Activated CD4-positive, CD25-positive, alpha-beta regulatory T cell treated with anti-CD3 and anti-CD28 coated beads, Interleukin-2, amount 50 U/mL, for 24 hours (primary cell): ENCODE measurements at regions not wholly inside any gene's neighbourhood (a gene's known extent, or its start where the extent isn't known, plus 50 kb on each side); places are given as distances from the start of the nearest gene placed in this dataset.
"Not testable (repeated sequence)": the region's sequence is repeated elsewhere in the genome, so short reads cannot be mapped to it uniquely, and the experiment has no call there.

Source experiments
- ATAC-seq, 2 donors: fragments of 150-1000 bp; cut with Tn5 transposase; one replicate each; pipeline ENCODE4 v1.10.0; 2021; ENCODE audit warnings: mild to moderate bottlenecking in 1 of 2, moderate library complexity in 1 of 2

DNA sequence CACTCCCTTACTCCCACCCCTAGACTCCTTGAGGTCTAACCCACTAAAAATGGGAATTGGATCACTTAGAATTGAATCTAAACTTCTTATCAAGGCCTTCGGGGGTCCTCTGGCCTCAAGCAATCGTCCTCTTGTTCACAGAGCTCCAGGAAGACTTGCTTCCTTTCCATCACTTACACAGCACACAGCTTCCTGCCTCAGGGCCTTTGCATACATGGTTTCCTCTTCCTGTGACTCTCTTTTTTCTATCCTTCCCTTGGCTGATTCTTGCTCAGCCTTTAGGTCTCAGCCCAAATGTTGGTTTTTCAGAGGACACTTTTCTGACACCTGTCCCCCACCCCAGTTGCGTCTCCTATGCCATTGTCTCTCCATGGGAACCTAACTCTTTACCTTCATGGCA is 50.0 kb upstream of the ALDH1B1 start:
- ATAC-seq = no peak

DNA sequence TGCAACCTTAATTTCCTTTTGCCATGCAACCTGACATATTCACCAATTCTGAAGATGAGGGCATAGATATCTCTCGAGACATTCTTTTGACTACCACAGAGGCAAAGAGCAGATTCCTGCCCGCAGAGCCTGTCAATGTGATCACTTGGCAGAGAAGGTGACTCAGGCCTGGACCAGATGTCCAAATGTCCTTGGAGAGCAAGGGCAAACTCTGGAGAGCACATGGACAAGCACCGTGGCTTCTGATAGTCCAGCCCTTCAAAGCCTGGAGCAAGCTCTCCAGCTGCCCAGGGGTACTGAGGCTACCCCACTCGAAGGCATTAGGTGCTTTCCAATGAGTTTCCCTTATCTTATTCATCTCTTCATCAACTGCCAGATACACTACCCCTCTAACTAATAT is 50.4 kb upstream of the ALDH1B1 start:
- no peak for ATAC-seq

DNA sequence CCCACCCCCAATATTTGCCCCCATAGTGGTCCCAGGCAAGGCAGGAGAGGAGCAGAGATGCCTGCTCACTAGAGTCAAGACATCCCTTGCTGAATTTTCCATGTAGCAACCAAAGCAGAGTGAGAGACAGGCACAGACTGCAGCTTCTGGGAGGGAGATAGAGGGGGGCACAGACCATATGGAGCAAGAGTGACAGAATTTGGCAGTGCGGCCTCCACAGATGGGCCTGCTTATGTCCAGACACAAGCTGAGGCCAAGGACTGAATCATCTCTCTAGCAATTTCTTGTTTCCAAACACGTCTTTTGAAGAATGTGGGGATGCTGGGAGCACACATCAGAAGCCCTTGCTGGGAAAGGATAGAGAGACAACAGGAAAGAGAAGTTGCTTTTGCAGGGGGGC is 53.0 kb upstream of the ALDH1B1 start:
- ATAC-seq = no peak

DNA sequence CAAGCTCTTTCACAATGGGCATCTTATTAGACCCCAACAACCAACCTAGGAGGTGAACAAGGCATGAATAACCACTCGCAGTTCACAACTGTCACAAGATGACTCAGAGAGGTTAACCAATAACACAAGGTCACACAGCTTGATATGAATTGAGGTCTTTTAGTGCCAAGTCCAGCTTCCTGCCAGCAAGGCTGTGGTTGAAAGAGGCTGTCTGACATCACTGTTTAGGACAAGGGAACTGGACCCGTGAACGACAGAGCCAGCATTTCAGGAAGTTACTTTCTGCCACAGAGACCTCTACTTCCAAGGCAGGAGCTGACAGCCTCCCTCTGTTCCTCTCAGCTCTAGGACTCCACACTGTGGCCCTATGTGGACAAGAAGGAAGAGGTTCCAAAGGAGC is 53.4 kb upstream of the ALDH1B1 start:
- no peak for ATAC-seq

DNA sequence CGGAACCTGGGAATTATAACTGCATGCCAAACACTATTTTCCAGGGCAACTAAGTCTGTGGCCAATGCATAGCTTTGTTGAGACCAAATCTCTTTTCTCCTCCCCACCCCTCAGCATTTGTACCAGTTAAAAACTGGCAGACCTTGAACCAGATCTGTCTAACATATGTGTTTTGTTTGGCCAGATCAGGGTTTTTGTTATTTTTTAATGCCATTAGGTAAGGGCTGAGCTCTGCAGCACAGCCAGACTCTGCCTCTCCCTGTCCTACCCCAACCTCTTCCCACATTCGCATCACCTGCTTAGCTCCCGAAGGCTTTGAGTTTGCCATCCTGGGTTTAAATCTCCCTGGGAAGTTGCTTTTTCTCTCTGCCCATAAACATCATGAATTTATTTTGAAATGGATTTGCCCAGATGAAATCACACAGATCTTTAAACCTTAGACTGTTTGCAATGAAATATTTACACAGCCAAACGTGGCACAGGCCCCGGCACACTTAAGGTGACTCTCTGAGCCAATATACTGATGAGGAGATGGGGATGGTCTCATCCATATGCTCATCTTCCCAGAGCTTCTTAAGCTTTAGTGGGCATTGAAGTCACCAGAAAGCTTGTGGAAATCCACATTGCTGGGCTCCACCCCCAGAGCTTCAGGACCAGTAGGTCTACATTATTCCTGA is 54.0 kb upstream of the ALDH1B1 start:
- no peak for ATAC-seq

DNA sequence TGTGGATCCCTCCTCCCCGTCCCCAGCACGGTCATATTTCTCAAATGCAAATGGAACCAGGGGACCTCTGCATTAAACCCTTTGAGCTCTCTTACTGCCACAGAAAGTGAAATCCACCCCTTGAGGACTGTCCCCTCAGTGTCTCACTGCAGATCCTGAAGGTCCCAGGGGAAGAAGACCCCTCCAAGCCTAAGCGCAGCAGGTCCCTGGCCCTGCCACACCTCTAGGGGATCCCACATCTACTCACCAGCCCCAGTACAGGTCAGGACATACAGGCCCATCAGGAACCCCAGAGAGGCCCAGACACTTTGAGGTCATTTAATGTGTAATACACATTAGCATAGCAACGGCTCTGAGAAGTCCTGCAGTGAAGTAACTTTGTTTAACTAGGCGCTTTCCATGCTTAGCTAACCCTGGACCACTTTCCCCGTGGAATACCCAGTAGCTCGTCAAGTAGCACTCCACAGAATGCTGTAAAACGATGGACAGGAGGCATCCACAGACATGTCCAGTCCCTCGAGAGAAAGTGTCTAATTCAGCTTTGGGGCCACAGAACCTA is 54.7 kb upstream of the ALDH1B1 start:
- no peak for ATAC-seq

DNA sequence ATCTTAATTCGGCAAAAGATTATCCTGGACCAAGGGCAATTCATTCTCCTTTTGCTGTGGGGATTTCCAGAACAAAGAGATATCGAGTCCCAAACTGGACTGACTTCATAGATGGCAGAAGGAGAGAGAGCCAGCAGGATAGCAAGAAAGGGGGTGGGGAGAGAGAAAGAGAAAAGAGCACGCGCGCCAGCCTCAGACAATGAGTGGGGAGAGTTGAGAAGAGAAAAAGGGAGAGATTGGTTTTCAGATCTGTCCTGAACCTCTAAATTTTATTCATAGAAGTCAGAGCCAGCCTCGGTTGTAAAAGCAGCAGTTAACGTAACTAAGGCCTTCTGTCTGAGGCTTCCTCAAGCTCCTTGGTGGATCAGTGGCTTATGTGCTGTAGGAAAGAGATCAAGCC is 55.3 kb upstream of the ALDH1B1 start:
- ATAC-seq = no peak

DNA sequence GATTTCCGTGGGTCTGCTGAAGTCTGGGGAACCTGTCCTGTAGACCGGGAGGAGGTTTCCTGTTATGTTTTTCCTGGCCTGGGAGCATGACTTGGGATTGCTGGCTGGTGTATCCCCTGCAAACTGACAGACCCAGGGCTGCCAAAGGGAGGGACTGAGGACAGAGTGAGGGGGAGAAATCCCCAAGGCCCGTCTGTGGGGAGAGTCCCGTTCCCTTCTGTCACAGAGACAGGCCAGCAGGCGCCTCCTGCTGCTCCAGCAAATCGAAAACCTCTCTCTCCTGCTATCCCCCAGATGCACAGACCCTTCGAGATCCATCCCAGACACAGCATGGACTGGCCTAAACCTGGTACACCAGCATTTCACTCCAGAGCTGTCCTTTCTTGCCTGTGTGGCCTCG is 56.2 kb upstream of the ALDH1B1 start:
- no peak for ATAC-seq

DNA sequence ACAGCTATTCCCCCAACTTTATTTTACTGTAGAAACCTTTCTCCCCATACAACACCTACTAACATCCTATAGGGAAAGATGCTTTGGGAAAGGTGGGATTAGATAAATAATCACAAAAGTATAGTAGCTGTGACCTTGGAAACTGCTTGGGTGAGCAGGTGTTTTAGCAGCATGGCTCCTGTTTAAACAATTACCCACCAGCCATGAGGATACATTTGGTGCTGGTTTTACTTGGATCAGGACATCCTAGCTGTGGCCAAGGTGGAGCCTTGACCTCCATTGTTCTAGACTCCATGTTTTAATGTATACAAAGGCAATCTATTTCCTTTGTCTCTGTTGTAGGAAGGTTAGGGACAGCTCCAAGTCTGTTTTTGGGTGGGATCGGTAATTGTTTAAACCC is 56.8 kb upstream of the ALDH1B1 start:
- ATAC-seq = no peak

DNA sequence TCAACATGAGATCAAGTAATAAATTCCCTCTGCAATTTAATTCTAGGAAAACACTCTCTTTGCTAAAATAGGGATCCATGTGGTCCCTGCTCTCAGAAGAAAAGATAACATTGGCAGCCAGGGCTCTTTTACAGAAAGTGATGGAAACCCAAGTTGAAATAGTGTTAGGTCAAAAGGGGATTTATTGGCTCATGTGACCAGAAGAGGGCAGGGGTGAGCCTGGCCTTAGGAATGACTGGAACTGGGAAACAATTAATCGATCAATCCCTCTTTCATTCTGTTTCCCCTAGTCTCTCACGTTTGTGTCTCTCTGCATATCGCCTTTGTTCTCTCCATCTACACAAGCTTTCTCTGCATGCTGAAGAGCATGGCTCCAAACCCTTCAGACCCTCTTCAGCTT is 58.3 kb upstream of the ALDH1B1 start:
- ATAC-seq = no peak

DNA sequence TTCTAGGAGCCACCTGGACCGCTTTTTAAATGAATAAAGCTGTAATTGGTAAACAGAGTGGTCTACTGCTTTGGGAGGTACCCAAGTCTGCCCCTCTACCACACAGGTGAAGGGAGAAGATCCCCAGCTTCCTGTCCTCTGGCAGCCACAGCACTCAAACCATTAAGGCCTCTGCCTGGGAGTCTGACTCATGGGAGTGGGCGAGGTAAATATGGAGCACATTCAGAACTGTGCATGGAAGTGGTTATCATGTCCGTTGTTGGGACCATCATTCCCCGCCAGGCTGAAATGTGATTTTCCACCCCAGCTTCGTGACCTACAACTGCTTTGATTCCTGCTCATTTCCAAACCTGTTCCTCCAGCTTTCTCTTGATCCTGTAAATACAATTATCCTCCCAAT is 59.5 kb upstream of the ALDH1B1 start:
- no peak for ATAC-seq

DNA sequence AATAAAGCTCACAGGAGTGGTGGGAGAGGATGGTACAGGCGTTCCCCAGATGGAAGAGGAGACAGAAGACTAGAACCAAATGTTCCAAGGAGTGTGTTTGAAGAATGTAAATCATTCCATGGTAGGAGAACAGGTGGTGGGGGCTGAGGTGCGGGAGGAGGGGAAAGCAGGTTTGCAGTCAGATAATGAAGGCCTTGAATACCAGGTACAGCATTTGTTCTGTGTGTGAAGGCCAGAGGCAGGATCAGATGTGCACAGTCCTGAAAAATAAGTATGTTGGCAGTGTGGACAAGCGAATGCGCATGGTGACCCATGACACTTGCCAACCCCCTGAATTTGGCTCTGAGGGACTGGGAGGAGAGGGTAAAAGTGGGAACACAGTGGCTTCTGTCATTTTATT is 59.9 kb upstream of the ALDH1B1 start:
- ATAC-seq = no peak

DNA sequence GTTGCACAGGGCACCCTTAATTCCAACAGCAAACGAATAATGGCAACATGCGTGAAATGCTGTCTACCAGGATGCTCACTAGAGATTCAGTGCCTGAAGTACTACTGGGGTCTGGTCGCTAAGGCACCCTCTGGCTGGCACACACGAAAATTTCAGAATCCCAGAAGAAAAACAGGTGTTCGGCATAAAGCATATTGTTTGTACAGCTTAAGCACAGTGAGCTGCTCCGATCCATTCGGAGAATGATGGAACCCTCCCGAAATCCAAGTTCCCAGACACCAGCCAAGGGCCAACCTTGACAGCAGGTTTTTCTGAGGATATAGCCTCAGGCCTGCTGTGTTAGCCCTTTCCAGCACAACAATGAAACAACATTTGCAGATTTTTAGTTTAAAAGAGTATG is 61.4 kb upstream of the ALDH1B1 start:
- no peak for ATAC-seq

DNA sequence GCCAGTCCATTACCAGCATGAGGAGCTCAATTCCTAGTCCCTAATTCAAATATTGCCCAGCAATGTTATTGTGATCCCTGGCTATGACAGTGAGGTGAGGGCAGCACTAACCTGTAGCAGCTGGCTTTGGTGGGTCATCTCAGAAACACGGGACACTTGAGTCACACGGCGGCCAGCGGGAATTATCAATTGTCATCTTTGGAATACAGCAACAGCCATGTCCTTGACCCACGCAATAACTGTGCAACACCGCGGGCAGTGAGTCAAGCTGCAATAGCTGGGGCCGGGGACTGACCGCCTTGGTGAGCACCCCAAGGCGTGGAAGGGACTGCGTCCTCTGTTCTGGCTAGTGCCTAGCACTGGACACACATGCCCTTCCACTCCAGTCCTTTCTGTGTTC is 62.5 kb upstream of the ALDH1B1 start:
- ATAC-seq = no peak

DNA sequence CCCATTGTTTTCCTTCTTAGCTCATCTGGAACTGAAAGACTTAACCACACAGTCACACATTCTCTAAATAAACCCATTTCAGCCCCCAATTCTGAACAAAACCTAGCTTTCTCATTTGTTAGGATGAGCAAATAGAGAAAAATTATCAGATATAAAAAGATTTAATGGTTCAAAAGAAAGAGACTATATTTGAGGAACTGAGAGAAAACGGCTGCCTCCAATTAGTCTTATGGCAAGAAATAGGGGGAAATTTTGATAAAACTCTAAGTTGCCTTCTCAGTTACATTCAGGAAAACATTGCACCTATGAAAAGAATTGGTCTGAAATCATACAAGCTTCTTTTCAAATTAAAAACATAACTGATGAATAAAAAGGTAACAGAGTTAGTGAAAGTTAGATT is 63.7 kb upstream of the ALDH1B1 start:
- no peak for ATAC-seq

DNA sequence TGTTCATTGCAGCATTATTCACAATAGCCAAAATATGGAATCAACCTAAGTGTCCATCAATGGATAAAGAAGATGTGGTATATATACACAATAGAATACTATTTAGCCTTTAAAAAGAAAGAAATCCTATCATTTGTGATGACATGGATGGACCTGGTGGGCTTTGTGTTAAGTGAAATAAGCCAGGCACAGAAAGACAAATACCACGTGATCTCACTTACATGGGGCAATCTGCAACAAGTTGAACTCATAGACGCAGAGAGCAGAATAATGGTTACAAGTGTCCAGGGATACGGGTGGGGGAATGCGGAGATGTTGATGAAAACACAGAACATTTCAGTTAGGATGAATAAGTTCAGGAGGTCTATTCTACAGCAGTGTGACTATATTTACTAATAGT is 66.4 kb upstream of the ALDH1B1 start:
- no peak for ATAC-seq

DNA sequence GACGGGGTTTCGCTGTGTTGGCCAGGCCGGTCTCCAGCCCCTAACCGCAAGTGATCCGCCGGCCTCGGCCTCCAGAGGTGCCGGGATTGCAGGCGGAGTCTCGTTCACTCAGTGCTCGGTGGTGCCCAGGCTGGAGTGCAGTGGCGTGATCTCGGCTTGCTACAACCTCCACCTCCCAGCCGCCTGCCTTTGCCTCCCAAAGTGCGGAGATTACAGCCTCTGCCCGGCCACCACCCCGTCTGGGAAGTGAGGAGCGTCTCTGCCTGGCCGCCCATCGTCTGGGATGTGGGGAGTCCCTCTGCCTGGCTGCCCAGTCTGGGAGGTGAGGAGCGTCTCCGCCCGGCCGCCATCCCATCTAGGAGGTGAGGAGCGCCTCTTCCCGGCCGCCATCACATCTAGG is 68.3 kb upstream of the ALDH1B1 start:
- ATAC-seq = not testable (repeated sequence)

DNA sequence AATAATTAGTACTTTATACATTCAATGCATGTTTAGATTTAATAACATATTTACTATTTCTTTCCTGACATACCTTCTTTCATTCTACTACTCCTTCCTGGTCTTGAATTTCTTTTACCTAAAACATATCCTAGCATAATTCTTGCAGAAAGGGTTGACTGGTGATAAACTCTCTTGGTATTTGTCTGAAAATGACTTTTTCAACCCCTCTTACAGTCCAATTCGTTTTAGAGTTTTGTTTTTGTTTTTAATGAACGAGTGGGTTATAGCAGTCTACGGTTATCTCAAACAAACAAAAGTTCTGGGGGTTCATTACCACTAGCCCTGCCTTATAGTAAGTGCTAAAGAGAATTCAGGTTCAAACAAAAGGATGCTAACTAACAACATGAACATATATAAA is 69.6 kb upstream of the ALDH1B1 start:
- ATAC-seq = no peak

DNA sequence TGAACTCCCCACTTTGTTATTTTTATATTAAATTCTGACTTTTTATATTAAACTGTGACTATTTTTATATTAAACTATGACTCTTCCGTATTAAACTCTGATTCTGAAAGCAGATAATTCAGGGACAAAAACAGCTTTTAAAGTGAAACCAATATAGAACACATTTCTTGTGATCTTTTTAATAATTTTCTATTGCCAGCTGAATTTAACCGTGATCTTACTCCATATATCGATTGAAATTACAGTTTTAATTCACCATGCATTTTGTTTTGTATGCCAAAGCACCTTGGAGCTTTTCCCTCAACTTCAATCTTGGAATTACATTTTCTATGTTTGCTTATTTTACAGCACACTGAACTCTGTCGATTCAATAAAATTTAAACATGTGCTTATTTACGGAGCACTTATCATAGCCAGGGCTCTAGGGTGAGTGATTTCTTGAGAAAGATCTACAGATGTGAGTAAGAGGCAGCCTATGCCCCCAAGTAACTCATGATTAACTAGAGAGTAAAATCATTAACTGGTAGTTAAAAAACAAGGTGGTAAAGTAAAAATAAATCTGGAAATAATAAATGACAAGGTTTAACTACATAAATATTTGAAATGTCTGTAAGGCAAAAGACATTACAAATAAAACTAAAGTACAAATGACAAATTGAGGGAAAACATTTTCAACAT is 72.9 kb upstream of the ALDH1B1 start:
- no peak for ATAC-seq

DNA sequence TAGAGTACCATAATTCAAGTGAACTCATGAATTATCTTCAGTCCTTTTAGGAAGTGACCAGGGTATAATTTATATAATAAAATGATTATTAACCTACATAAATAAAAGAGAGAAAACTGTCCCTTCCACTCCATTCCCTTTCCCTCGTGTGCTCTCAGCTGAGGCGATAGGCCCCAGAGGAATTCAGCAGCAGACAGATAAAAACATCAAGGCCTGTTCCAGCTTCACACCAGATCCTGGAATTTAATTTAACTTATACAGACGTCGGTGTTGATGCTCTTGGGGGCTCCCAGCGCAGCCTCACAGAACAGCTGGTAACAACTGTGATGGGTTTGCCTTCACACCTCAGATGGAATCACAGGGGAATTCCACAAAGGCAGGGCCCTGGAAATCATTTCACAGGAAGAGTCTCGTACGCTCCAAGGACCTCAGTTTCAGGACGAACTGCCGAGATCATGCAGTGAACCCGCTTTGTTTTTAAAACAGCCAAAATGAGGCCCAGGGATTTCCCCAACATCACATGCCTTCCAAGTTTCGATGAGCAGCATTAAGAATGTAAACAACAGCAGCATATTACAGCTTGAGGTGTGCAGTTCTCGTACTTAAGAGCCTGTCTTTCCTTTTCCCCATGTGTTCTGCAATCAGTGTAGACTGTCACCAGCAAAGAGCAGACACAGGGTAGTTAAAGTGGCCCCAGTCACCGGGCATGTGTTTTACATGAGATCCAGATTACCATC is 73.6 kb upstream of the ALDH1B1 start:
- peak; percentile 28 to 60 for ATAC-seq

DNA sequence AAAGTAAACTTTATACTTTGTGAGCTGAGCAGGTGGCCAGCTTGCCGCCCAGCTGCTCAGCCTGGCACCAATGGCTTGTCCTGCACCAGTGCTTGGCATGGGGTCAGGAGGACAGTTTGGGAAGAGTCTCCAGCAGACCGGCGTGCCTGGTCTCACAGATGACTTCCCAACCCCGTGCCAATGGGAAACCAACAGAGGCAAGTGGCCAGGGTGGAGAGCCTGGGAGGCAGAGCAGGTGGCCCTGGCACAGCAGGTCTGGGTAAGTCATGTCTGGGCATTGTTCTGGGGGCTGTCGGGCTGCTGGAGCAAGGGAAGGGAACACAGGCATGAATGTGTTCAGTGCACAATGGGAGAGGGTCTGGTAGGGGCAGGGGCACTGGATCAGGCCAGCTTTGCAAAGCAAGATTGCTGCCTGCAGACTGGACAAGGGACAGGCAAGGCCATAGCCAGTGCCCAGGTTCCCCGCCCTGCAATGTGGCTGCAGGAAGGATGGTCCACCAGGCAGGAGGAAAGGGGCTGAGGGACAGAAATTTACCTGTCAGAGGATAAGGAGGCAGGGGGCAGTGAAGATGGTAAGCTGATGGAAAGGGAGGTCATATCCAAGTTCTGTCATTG is 76.2 kb upstream of the ALDH1B1 start:
- ATAC-seq = no peak

DNA sequence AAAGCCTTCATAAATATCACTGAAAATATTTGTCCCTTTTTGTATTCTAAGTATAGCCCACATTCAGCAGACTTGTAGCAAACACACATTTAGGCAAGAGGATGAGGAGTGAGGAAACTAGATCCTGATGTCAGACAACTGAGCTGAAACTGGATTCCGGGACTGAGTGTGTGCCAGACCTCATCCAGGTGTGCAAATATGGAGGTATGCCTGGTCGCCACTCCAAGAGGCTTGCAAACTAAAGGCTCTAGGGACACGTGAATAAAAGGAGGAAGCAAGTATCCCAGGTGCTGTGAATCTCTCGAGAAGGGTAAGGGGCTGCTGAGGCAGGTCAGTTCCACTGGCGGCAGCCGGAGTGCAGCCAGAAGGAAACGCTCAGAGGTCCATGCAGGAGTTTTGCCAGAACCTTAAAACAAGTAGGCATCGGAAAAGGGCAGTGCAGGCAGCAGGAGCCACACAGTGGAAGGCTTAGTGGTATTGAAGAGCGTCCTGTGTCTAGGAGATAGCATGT is 77.4 kb upstream of the ALDH1B1 start:
- ATAC-seq = no peak

DNA sequence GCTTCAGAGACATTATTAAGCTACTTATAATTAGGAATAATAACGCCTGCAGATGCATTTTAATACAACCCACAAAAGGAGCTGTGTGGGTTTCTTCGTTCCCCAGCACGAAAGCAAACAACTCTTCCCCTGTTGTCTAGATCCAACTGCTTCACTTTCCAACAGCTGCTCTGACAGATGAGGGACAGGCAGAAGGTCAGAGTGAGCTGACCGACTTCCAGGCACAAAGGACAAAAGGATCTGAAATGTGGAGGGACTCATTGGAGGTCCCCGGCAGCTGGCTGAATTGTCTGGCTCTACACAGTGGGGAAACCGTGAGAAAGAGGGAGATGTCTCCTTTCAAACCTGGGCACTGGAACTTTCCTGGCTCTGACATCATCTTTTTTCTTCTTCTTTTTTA is 79.1 kb upstream of the ALDH1B1 start:
- ATAC-seq = no peak
